NCI-H1092 treated with DMSO at 0.1 percent for 48 hours (cell line): ENCODE measurements at regions not wholly inside any gene's neighbourhood (a gene's known extent, or its start where the extent isn't known, plus 50 kb on each side); places are given as distances from the start of the nearest gene placed in this dataset.
"Not testable (repeated sequence)": the region's sequence is repeated elsewhere in the genome, so short reads cannot be mapped to it uniquely, and the experiment has no call there.

Experiments used
- DNase-seq: peaks from one replicate; lab custom pipeline; 2025; lab: John Stamatoyannopoulos, UW

DNA sequence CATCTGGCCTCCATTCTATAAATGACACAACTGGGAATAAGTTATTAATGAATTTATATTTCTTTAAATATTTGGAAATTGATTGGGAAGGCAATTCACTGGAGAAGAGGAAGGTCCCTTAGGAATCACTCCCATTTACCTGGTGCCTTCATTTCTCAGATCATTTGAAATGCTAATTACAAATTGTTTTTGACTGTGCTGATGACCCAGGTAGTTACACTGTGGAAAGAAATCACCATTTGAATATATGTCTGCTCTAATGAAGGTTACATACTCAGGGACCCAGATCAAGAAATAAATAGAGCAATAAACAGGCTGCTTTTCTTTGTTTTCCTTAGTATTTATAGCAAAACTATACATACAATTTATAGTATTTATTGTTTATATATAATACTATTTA, 1759.1 kb downstream of the ARAP2 start:
- DNase-seq = no peak

DNA sequence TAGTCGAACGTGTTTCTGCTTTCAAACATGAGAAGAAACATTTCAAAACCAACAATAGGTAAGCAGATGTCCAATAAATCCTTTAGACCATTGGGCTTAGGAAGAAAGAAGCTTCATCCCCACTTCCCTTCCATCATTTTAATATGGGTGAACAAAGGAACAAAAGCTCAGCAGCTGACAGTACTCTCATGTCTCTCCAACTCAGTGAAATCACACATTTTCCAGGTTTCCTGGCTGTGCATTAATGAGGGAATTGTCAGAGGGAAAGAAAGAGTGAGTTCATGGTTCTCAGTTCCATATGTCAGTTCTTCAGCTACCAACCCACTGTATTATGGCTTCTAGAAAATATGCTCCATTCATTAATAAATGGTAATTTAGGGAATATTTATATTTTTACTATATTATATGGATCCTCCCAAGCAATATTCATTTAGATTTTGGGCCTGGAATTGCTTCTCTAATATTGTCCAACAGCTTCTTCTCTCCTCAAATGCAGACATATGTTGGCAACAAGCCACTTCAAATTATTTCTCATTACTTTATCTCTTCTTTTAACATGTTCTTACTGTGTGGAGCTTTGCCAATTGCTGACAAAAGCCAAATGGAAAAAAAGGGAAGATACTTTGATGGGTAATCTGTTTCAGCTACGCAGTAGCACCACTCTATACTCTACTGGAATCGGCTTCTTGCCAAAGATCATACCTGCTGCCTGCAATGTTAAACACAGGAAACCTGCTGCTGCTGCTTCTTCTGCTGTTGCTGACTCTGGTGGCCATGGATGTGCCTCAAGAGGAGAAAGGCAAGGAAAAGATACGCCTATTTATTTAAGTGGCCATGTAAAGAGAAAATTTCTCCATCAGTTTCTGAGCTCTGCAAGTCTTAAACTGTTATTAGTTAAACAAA, 1757.6 kb downstream of the ARAP2 start:
- peak; percentile 48 for DNase-seq

DNA sequence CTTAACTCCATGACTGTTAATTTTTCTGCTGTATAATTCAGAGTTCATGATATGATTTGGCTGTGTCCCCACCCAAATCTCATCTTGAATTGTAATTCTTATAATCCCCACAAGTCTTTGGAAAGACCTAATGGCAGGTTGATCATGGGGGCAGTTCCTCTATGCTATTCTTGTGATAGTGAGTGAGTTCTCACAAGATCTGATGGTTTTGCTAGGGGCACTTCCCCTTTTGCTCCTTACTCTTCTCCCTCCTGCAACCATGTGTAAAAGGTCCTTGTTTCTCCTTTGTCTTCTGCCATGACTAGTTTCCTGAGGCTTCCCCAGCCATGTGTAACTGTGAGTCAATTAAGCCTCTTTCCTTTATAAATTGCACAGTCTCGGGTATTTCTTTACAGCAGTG, 1751.9 kb downstream of the ARAP2 start:
- DNase-seq = no peak

DNA sequence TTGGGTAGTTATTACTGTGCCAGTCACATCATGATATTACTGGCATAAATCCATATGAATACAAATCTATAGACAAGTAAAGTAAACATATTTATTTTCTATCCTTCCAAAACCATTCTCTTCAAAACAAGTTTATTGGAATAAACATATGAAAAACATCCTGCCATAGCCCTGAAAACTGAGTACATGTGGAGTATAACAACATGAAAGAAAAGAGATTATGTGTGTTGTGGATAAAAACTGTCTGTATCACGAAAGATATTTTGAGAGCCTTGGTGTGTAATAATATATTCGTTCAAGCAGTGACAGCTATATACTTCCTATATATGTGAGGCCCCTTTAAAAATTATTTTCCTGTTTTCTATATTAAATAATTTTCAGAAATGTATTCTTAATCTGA, 1742.2 kb downstream of the ARAP2 start:
- no peak for DNase-seq

DNA sequence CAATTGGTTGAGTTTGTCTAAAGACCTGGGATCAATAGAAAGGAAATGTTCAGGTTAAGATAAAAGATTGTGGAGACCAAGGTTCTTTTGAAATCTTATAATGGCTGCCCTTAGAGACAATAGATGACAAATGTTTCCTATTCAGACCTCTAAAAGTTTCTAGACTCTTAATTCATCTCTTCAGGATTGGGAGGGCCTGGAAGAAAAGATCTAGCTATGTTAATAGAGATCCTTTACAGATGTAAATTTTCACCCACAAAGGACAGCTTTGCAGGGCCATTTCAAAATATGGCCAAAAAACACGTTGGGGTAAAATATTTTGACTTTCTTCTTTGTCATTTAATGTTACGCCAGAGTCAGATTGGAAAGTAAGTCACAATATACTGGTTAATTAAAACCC, 1739.6 kb downstream of the ARAP2 start:
- not testable (repeated sequence) for DNase-seq

DNA sequence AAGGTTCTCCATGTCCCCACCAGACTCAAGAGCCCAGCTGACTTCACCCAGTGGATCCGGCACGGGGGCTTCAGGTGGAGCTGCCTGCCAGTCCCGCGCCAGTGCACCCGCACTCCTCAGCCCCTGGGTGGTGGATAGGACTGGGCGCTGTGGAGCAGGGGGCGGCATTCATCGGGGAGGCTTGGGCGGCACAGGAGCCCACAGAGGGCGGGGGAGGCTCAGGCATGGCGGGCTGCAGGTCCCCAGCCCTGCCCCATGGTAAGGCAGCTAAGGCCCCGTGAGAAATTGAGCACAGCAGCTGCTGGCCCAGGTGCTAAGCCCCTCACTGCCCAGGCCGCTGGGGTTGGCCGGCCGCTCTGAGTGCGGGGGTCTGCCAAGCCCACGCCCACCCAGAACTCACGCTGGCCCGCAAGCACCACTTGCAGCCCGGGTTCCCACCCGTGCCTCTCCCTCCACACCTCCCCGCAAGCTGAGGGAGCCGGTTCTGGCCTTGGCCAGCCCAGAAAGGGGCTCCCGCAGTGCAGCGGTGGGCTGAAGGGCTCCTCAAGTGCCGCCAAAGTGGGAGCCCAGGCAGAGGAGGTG, 1737.7 kb downstream of the ARAP2 start:
- DNase-seq = not testable (repeated sequence)

DNA sequence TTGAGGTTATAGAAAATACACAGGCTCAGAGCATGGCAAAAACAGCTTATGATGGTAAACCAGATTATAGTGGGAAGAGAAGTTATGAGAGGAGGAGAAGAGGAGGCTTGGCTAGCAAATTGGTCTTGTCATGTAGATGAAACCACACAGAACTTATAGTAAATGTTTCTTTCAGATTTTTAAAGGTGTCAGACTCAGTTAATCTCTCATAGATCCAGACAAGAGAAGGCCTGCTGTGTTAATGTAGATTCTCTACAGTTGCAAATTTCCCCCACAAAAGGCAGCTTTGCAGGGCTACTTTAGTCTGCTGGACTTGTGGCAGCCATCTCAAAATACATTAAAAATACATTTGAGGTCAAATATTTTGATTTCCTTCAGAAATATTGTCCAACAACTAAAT, 1731.7 kb downstream of the ARAP2 start:
- no peak for DNase-seq

DNA sequence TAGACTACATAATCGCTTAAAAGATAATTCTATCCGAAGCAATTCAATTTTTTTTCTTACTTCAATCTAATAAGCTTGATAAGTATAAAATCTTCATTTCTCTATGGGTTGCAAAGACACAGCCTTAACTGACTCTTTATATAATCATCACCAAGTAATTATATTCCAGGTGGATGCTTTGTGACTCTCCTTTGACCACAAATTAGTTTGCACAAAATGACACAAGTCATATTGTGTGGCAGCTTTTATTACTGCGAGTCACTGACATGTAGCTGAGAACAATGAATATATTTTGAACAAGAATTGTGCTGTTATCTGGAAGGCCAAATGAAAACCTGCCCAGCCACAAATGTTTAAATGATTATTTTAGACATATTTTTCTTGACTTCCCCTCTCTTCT, 1727.8 kb downstream of the ARAP2 start:
- DNase-seq = no peak

DNA sequence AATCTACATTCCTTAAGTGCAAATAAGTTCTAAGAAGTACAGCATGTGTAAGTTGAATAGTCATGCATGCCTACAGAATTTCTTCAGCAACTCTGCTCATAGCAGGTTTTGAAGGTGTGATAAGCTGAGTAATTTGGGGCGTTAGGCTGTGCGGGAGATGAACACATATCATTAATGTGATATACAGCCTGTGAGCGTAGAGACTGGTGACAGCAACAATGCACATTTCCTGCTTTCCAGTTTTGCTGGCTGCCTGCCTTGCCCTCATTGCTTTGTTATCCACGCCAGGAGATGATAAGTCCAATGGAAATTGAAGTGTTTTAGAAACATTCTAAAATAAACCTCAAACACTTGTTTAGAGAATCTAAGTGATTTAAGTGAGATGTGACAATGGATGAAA, 1709.4 kb downstream of the ARAP2 start:
- DNase-seq = no peak

DNA sequence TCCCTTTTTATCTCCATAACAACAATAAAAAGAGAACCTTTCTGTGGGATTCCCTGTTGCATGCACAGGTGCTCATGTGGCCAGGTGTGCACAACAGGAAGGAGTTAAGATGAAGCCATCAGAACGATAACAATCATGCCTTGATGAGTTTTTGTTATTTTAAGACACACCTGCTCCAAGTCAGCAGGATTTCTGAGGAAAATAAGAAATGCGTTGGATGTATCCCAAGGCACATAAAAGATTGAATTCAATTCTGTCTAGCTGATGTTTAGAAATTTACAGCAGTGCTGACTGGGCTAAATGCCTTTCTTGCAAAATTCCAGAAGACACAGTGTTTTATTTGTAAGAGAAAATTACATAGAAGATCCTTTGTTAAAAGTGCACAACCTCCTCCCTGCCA, 1678.2 kb downstream of the ARAP2 start:
- no peak for DNase-seq

DNA sequence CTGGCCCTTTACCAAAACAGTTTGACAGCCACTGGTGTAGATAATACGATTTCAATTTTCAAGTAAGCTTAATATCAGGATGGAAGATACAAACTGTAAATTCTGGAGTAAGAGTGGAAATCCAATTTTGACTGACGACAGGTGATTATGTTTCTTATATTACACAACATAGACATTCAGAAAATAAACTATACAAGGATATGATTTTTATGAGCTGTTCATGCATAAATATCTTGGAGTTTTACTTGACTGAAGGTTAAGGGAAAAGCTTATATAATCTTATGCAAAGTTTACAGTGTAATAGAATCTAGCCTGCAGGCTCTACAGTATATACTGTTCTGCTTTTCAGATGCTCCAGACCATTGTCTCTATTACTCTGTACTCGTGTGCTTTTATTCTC, 1672.3 kb downstream of the ARAP2 start:
- DNase-seq = no peak

DNA sequence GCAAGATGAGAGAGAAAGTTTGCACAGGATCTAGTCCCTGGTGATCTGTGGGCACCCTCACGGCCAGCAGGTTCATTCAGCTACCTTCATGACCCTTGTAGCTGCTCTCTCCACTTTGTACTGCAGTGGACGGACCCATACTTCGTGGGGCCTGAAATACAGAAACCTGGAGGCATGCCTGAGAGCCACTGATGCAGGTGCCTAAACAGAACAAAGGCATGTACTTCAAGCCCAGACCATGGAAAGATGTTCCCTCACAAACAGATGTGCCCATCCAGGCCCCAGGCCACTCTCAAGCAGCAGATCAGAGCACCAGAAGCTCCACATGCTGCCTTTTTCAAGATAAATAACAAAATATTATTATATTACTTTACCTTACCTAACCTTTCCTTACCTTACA, 1629.0 kb downstream of the ARAP2 start:
- no peak for DNase-seq

DNA sequence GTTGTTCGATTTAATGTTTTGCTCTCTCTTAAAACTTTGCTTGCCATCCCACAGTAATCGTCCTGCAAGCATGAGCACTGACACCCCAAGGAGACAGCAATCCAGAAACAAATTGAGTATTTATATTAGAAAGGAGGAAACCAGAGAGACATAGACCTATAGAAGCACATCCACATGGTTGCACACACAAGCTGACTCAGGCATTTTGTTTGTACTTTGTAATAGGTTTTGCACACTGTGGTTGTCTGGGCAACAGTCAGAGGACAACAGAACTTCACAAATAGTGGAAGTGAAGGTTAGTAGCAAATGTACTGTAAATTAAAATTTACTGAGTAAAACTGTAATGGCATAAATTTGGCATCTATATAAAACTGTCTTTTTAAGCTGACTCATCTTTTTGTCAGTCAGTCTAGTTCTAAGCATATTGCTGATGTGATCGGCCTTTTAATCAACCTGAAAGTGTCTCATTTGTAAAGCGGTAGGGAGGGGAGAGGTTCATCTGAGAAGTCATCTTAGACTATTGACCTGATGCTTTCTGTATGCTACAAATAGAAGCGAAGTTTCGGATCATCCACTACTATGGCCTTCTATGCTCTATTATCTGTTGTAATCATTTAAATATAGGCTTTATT, 1624.7 kb downstream of the ARAP2 start:
- DNase-seq = no peak

DNA sequence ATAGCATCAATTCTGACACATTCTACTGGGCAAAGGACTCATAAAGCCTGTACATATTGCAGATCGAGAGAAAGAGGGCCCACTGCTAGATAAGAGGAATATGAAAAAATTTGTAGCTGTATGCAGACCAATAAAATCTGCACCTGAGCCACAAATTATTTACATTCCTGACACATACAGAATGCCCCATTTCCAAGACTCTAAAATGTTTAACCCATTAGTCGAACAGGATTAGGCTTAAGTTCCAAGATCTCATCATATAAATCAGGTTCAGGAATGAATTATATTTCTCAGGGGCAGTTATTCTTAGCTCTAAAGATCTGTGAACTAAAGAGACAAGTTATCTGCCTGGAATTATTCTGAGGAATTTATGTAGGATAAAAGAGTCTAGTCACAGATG, 1615.8 kb downstream of the ARAP2 start:
- DNase-seq = no peak

DNA sequence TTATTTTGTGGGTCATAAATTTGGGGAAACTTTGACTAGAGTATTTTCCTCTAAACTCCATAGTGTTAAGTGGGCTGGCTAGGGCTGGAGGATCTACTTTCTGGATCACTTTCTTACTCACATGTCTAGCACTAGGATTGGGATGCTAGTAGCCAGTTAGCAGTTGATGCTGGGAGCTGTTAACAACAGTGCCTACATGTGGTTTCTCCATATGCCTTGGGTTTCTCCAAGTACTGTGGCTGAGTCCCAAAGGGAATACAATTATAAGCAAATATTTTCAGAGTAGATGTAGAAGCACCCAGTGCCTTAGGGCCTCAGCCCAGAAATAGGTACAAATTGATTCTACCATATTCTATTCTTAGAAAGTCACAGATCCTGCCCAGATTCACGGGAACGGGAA, 1614.9 kb downstream of the ARAP2 start:
- no peak for DNase-seq

DNA sequence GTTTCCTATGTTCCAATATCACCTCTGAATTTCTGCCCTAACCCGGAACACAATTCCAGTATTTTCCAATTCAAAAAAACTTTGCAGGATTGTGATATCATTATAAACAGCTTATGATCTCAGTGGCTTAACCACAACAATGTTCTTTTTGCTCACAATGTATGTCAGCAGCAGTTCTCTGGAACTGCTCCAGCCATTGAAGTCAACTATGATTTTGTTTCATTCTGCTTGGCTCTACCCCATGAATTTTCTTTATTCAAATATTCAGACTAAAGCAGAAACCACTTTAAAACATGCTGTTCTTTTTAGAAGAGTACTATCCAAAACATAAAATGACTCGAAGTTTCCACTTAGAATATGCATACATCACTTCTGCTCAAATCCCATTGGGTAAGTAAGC, 1611.1 kb downstream of the ARAP2 start:
- no peak for DNase-seq

DNA sequence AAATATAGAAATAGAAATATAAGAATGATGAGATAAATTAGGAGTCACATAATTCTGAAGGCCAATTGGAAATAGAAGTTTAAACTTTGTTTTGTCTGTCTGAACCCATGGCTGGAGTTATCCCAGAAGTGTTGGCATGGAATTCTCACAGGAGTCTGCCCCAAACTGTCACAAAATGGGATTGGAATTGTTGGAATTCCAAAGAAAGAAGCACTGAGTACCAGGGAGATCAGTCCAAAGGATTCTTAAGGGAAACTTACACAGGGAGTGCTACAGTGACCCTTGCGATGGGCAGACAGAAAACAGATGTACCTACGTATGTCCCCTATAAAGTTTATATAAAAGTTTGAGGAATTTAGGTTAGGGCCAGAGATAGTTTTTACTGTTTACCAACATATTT, 1607.7 kb downstream of the ARAP2 start:
- no peak for DNase-seq

DNA sequence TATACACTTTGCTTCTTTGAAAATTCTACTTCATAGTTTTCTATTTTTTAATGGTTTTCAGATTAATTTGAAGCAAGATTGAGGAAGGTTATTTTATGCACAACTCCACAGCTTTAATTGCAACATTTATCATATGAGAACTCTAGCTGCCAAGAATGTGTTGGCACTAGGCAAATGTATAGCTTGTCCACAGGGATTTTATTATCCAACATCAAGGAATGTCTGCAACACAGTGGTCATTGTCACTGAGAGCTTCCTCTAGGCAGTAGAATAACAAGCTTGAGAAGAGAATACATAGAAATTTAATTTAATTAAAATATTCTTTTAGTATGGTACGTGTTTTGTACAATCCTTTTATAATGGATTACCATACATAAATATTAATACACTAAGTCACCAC, 1600.8 kb downstream of the ARAP2 start:
- DNase-seq = no peak

DNA sequence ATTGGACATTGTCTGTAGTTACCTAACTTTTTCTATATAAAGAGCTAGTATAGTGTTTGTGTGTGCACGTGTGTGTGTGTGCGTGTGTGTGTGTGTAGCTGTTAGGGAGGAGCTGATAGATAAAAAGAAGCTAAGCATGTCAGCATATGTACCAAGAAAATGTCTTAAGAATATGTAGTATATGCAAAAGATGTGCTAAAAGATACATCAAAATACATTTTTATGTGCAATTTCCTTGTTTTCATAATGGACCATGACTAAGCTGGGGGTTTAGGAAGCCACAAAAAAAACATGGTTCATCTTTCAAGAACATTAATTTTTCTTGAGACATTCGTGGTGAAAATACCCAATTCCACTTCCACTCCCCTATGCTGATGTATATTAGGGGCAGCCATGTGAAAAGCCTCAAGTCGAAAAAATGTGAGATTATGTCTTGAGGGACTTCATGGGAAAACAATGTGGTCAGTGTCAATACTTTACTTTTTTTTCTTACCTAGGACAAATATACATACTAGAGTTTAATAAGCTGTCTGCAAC, 1599.7 kb downstream of the ARAP2 start:
- DNase-seq = no peak

DNA sequence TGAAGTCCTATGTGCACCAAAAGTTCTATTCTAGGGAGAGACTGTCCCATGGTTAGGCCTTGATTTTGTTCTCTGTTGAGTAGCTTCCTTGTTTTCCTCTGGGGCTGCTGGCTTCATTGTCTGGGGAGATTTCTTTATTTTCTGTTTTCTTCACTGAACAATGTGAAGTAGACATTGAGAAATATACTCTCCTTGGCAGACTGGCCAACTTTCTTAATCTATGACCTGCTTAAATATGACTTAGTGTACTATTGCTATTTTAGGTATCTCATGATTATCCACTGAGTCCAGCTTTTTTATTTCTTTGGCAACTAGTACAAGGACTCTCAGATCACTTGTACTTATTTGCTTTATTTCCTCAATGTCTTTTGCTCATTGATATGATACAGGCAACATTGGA, 1594.6 kb downstream of the ARAP2 start:
- no peak for DNase-seq

DNA sequence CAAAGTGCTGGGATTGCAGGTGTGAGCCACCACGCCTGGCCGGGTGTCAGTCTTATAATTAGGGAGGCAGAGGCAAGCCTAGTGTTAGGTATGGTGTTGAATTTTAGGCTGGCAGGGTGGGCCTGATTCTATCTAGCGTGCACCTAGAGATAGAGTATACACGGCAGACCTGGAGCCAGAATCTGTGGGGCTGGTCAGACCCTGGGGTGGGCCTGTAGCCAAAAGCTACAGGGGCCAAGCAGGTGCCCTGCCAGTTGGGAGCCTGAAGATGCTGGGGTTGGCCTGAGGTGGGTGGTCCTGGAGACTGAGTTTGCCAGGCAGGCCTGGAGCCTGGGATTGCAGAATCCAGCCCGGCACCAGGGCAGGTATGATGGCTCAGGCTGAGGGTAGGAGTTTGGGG, 1580.3 kb downstream of the ARAP2 start:
- no peak for DNase-seq

DNA sequence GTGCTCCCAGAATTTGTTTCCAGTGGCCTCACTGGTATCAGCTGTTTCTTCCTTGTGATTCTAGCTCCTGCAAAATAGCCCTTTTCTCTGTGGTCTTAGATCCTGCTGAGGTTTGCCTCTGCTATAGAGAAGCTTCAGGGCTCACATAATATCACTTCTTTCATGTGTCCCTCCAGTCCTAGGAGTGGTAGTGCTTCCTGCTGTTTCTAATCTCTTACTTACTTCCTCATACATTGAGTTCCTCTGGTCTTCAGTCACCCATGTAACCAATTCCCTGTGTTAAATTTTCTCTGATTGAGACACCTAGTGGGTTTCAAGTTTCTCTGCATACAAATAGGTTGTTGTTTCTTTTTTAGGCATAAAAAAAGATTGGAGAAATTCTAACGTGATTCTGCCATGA, 1567.9 kb downstream of the ARAP2 start:
- DNase-seq = no peak

DNA sequence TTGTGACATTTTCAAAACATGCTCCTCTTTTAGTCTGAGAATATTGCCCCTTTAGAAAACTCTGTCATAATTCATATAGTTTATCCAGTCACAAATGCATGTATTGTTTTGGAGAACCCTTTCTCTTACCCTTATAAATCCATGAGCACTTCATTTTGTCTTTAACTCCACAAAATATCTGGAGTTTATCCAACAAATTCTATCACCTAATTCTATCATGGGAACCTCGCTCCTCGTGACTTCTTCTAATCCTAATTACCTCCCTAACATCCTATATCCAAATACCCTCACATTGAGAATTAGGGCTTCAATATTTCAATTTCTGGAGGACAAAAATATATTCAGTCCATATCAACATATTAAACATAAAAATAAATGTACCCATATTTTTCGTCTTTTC, 1565.9 kb downstream of the ARAP2 start:
- no peak for DNase-seq
